Left ventricle myocardium inferior (tissue), 1 donor: ENCODE measurements at regions not wholly inside any gene's neighbourhood (a gene's known extent, or its start where the extent isn't known, plus 50 kb on each side); places are given as distances from the start of the nearest gene placed in this dataset.

ENCODE experiments used
- DNase-seq: peaks from one replicate; pipeline ENCODE4 v3.0.0-alpha.2; 2020
- H3K27ac ChIP-seq: fragments of 200-600 bp; replicated peaks from 2 replicates; pipeline ENCODE4 v1.8.0; 2021
- H3K27me3 ChIP-seq: fragments of 200-600 bp; 2 replicates; pipeline ENCODE4 v1.8.0; 2021; ENCODE audit warnings: low read depth
- H3K36me3 ChIP-seq: fragments of 200-600 bp; 2 replicates; pipeline ENCODE4 v1.8.0; 2021
- H3K4me1 ChIP-seq: fragments of 200-600 bp; 2 replicates; pipeline ENCODE4 v1.8.0; 2021
- H3K4me3 ChIP-seq: fragments of 200-600 bp; 2 replicates; pipeline ENCODE4 v1.8.0; 2021; ENCODE audit warnings: mild to moderate bottlenecking, moderate library complexity
- H3K9me3 ChIP-seq: fragments of 200-600 bp; replicated peaks from 2 replicates; pipeline ENCODE4 v1.8.0; 2021
- intact Hi-C: fragments of 100-400 bp; cut with micrococcal nuclease; formaldehyde crosslinking; loops from one replicate; pipeline ENCODE4 v1.11.0; 2022
- TF ChIP-seq, protein P1 (sequence below): fragments of 200-600 bp; IDR thresholded peaks from 2 replicates; pipeline ENCODE4 v1.8.0; 2021; ENCODE audit warnings: antibody characterized with exemption, mild to moderate bottlenecking, borderline replicate concordance
- donor health status: DM: no; HTN: yes; CAD: no; lungs with severe emphysema.

DNA sequence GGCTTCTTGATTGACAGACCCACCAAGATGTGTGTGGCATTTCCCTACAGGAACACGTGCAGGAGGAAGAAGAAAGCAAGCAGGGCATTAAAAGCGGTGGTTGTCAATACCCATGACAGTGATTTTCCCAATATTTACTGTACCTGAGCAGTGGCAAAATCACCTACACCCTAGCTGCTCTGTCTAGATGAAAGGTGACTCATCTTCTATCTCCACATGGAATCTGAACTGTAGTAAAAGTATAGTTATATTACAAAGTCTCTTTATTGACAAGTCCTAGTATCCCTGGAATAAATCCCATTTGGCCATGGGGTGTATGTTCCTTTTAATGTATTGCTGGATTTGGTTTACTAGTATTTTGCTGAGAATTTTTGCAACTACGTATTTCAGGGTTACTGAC lies 458.8 kb upstream of the SORCS1 start:
- no peaks in the 10 kb centered on the region for H3K4me1 ChIP-seq
- intact Hi-C loops: no loop called here

DNA sequence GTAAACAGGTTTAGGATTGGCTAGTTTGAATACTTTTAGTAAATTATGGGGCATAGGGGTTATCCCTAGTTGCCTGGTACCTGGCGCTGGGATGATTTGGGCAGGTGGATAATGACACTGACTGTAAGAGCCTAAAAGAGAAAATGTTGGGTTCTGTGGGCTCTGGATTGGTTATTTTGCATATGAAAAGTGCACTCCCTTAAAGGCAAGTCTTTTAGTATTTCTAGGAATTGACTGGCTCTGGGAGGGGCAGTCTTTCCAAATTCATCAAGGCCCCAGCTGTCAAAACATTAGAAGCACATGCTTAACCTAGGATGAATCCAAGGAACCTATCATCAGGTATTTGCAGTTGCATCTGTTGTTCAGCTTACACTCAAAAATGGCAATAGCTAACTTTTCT lies 454.6 kb upstream of the SORCS1 start:
- TF ChIP-seq, protein P1, sequence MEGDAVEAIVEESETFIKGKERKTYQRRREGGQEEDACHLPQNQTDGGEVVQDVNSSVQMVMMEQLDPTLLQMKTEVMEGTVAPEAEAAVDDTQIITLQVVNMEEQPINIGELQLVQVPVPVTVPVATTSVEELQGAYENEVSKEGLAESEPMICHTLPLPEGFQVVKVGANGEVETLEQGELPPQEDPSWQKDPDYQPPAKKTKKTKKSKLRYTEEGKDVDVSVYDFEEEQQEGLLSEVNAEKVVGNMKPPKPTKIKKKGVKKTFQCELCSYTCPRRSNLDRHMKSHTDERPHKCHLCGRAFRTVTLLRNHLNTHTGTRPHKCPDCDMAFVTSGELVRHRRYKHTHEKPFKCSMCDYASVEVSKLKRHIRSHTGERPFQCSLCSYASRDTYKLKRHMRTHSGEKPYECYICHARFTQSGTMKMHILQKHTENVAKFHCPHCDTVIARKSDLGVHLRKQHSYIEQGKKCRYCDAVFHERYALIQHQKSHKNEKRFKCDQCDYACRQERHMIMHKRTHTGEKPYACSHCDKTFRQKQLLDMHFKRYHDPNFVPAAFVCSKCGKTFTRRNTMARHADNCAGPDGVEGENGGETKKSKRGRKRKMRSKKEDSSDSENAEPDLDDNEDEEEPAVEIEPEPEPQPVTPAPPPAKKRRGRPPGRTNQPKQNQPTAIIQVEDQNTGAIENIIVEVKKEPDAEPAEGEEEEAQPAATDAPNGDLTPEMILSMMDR: no peak
- intact Hi-C loops: no loop called here
- Histone ChIP-seq H3K27me3 (no peaks in the 10 kb centered on the region), H3K9me3 (no peaks in the 10 kb centered on the region), H3K4me3 (no peak overlapping the region), H3K27ac (no peak overlapping the region), H3K4me1 (no peaks in the 10 kb centered on the region), H3K36me3 (no peaks in the 10 kb centered on the region)
- no peak for DNase-seq

More for the DNA sequence above, 458.8 kb upstream of the SORCS1 start:
- DNase-seq: no peak
- Histone ChIP-seq H3K4me3 (no peak overlapping the region), H3K27ac (no peak overlapping the region), H3K27me3 (no peaks in the 10 kb centered on the region), H3K36me3 (no peaks in the 10 kb centered on the region), H3K9me3 (peaks cover 3% of the 10 kb centered on the region)
- TF ChIP-seq, protein P1: no peak

DNA sequence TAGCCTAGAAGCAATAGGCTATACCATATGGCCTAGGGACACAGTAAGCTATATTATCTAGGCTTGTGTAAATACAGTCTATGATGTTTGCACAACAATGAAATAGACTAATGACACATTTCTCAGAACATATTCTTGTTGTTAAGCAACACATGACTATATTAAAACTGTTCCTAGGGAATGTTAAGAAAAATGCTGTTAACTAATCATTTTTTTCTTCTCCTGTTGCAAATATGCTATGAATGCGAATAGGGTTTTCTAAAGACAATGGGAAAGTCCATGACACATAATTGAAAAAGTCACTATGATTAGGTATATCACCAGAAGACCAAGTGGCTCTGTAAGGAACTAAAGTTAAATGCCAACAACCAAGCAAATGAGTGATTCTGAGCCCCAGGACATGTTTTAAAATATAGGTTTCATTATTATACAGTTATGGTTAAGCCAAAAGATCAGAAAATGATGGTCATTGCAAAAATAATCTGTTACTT lies 454.0 kb upstream of the SORCS1 start:
- H3K9me3 ChIP-seq: no peaks in the 10 kb centered on the region
- no peak overlapping the region for H3K27ac ChIP-seq
- no peaks in the 10 kb centered on the region for H3K36me3 ChIP-seq
- DNase-seq: no peak
- no peaks in the 10 kb centered on the region for H3K4me1 ChIP-seq
- H3K27me3 ChIP-seq: no peaks in the 10 kb centered on the region
- TF ChIP-seq, protein P1: no peak
- intact Hi-C loops: no loop called here
- H3K4me3 ChIP-seq: no peak overlapping the region

DNA sequence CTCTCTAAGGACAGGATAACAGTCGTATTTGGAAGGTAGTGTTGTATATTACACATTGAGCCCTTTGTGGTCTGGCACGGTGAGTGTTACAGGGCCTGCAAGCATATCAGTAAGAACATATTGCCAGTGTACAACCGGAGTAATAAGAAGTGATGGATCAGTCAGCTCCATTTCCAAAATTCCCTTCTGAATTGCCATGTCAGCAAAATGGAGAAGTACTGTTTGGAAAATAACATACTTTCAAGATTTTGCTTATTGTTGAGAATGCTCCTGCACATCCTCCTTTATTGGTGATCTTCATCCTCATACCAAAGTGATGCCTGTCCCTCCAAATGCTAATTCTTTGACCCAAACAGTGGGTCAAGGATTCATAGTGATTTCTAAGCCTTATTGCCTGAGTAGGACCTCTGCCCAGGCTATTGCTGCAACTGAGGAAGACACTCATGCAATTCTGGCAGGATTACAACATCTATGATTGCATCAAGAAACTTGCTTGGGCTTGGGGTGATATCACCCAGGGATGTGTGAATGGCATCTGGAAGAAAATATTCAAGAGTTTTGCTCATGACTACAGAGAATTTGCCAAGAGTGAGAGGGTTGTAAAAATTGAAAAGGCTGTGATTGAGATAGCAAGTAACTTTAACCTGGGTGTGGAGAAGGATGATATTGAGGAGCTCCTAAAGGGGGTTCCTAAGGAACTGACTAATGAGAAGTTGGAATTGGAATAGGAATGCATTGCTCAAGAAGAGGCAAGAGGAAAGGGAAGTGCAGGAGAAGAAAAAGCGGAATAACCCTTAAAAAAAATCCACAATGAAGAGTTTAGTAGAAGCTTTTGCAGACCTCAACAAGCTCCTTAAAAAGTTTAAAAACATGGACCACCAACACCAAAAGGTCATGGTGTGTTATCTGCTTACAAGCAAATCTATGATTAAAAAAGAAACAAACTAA lies 452.2 kb upstream of the SORCS1 start:
- Histone ChIP-seq H3K36me3 (no peaks in the 10 kb centered on the region), H3K4me3 (no peak overlapping the region), H3K27ac (no peak overlapping the region), H3K4me1 (no peaks in the 10 kb centered on the region), H3K27me3 (no peaks in the 10 kb centered on the region), H3K9me3 (no peaks in the 10 kb centered on the region)
- intact Hi-C loops: no loop called here
- TF ChIP-seq, protein P1: no peak
- no peak for DNase-seq

DNA sequence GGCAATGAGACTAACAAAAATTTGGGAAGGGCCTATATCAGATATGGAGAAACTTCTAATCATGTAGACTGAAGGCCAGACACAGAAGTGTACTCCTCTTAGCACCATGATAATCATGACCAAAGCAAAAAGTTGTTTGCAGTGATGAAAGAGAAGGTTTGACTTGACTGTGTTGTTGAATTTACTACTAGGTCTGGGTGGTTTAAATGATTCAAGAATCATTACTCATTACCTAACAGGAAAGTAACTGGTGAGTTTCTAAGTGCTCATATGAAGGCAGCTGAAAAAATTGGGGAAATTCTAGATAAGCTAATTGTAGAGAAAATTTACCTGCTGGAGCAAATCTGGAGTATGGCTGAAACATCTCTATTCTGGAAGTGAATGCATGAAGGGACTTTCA lies 451.5 kb upstream of the SORCS1 start:
- H3K4me1 ChIP-seq: no peaks in the 10 kb centered on the region
- intact Hi-C loops: no loop called here
- H3K27me3 ChIP-seq: no peaks in the 10 kb centered on the region
- no peak for DNase-seq
- TF ChIP-seq, protein P1: no peak
- no peaks in the 10 kb centered on the region for H3K36me3 ChIP-seq
- H3K4me3 ChIP-seq: no peak overlapping the region
- H3K9me3 ChIP-seq: no peaks in the 10 kb centered on the region
- H3K27ac ChIP-seq: no peak overlapping the region
